Thyroid gland (tissue), 4 donors: ENCODE measurements at regions not wholly inside any gene's neighbourhood (a gene's known extent, or its start where the extent isn't known, plus 50 kb on each side); places are given as distances from the start of the nearest gene placed in this dataset.

Experiments used
- CTCF ChIP-seq, 6 experiments: fragments of 200-600 bp in 3 of 6; fragments of 450-650 bp in 3 of 6; sonication (generic) in 3 of 6; IDR thresholded peaks; one replicate each; pipeline ENCODE4 v1.5.1; 2016 to 2019; ENCODE audit warnings: antibody characterized with exemption in 6 of 6, mild to moderate bottlenecking in 2 of 6, inconsistent platforms in 1 of 6, moderate library complexity in 1 of 6
- POLR2A ChIP-seq, 2 donors: fragments of 450-650 bp; IDR thresholded peaks; one replicate each; pipeline ENCODE4 v1.6.1; 2017; ENCODE audit warnings: antibody characterized with exemption in 2 of 2, mild to moderate bottlenecking in 2 of 2, moderate library complexity in 1 of 2

- TF ChIP-seq CTCF (IDR thresholded peaks at IDR 0.05) (no peak), POLR2A (IDR thresholded peaks at IDR 0.05) (no peak)
Measured at GRCh38 chr20:53810661-53811355, 217.2 kb upstream of the ZNF217 start.
